ENCODE measurements at regions not wholly inside any gene's neighbourhood (a gene's known extent, or its start where the extent isn't known, plus 50 kb on each side); places are given as distances from the start of the nearest gene placed in this dataset.

DNA sequence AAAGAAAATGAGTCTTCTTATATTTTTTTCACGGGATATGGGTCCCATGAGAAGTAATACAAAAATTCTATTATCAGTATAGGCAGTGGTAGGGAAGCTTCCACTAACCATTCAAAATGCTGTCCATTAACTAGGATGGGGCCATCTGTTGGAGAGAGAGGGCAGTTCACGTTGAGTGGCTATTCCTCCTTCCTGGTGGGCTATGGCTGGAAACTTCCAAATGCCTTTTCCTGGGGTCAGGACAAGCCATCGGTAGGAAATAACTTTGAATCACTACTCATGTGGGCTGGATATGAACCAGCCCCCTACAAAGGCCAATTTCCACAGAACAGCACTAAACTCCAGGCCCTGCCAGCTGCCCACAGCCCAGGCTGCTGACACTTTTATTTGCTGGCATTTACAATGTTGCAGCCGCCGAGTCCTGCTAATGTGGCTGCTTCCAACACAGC lies 156.1 kb upstream of the HNRNPA3 start:
- TF ChIP-seq, protein P1, sequence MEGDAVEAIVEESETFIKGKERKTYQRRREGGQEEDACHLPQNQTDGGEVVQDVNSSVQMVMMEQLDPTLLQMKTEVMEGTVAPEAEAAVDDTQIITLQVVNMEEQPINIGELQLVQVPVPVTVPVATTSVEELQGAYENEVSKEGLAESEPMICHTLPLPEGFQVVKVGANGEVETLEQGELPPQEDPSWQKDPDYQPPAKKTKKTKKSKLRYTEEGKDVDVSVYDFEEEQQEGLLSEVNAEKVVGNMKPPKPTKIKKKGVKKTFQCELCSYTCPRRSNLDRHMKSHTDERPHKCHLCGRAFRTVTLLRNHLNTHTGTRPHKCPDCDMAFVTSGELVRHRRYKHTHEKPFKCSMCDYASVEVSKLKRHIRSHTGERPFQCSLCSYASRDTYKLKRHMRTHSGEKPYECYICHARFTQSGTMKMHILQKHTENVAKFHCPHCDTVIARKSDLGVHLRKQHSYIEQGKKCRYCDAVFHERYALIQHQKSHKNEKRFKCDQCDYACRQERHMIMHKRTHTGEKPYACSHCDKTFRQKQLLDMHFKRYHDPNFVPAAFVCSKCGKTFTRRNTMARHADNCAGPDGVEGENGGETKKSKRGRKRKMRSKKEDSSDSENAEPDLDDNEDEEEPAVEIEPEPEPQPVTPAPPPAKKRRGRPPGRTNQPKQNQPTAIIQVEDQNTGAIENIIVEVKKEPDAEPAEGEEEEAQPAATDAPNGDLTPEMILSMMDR (IDR thresholded peaks at IDR 0.05) = no peak
- no peak for TF ChIP-seq POLR2A (IDR thresholded peaks at IDR 0.05)
